H1 (cell line): ENCODE measurements at regions not wholly inside any gene's neighbourhood (a gene's known extent, or its start where the extent isn't known, plus 50 kb on each side); places are given as distances from the start of the nearest gene placed in this dataset.

ENCODE experiments used
- CTCF ChIA-PET: fragments of 300-600 bp; sonication (Branson Sonifier 250); formaldehyde crosslinking; loops from one replicate; lab custom pipeline; 2021; ENCODE audit not compliant: partially characterized antibody; lab: Charles Lee
- POLR2A ChIA-PET: fragments of 300-600 bp; sonication (Branson Sonifier 250); formaldehyde crosslinking; loops from one replicate; lab custom pipeline; 2021; ENCODE audit warnings: inconsistent platforms; ENCODE audit not compliant: partially characterized antibody; lab: Charles Lee
- DNase-seq, 2 experiments: peaks; one replicate each; pipeline versions ENCODE4 v3.0.0 to v3.0.0-alpha.2; 2010 to 2022; ENCODE audit warnings: low spot score in 2 of 2, low read depth in 1 of 2, mixed read lengths in 1 of 2
- FAIRE-seq: peaks from 2 replicates; lab custom pipeline; 2011; peaks lifted over from hg19 to GRCh38; lab: Jason Lieb, UNC
- H2AFZ ChIP-seq: 2 replicates; pipeline ENCODE4 v1.8.1; 2012; ENCODE audit warnings: low read length, inconsistent platforms
- H2AK5ac ChIP-seq: 2 replicates; pipeline ENCODE4 v1.6.1; 2013; ENCODE audit warnings: low read depth, low read length
- H2BK120ac ChIP-seq: replicated peaks from 2 replicates; pipeline ENCODE3; 2013; ENCODE audit warnings: low read depth, low read length, inconsistent platforms
- H2BK12ac ChIP-seq: 2 replicates; pipeline ENCODE4 v1.6.1; 2013; ENCODE audit warnings: low read depth, low read length
- H2BK15ac ChIP-seq: 2 replicates; pipeline ENCODE4 v1.6.1; 2013; ENCODE audit warnings: low read length
- H2BK20ac ChIP-seq: 2 replicates; pipeline ENCODE4 v1.6.1; 2013; ENCODE audit warnings: low read length
- H2BK5ac ChIP-seq: 2 replicates; pipeline ENCODE4 v1.6.1; 2013; ENCODE audit warnings: low read depth, low read length
- H3K14ac ChIP-seq: 2 replicates; pipeline ENCODE4 v1.6.1; 2013; ENCODE audit warnings: inconsistent platforms; ENCODE audit not compliant: insufficient read length
- H3K18ac ChIP-seq: 2 replicates; pipeline ENCODE4 v1.6.1; 2013; ENCODE audit warnings: low read length; ENCODE audit errors: extremely low read depth
- H3K23ac ChIP-seq: 2 replicates; pipeline ENCODE4 v1.6.1; 2013; ENCODE audit warnings: inconsistent platforms; ENCODE audit not compliant: insufficient read length
- H3K23me2 ChIP-seq: 2 replicates; pipeline ENCODE4 v1.6.1; 2013; ENCODE audit warnings: low read depth, low read length
- H3K27ac ChIP-seq: 2 replicates; pipeline ENCODE4 v1.6.1; 2011; ENCODE audit warnings: low read depth, low read length, inconsistent platforms
- H3K27me3 ChIP-seq, 4 experiments: replicated peaks in 1 of 4; 1 replicate in 1 of 4; 2 replicates in 3 of 4; pipeline versions ENCODE4 v1.6.1 to v1.8.1; 2011 to 2013; ENCODE audit warnings: low read length in 3 of 4, mild to moderate bottlenecking in 3 of 4, inconsistent platforms in 2 of 4, mixed read lengths in 2 of 4, moderate library complexity in 1 of 4; ENCODE audit not compliant: control insufficient read depth in 3 of 4, insufficient read depth in 3 of 4; ENCODE audit errors: extremely low read depth in 1 of 4
- H3K36me3 ChIP-seq, 4 experiments: 2 replicates each; pipeline versions ENCODE4 v1.6.1 to v1.8.1; 2011 to 2013; ENCODE audit warnings: mild to moderate bottlenecking in 4 of 4, low read length in 3 of 4, moderate library complexity in 2 of 4, control low read depth in 1 of 4, inconsistent platforms in 1 of 4; ENCODE audit not compliant: insufficient read depth in 4 of 4, control insufficient read depth in 2 of 4
- H3K4ac ChIP-seq: replicated peaks from 2 replicates; pipeline ENCODE3; 2013; ENCODE audit warnings: low read length, low read depth, mixed read lengths, inconsistent platforms; ENCODE audit not compliant: insufficient read length
- H3K4me1 ChIP-seq, 4 experiments: replicated peaks in 1 of 4; 1 replicate in 1 of 4; 2 replicates in 3 of 4; pipeline versions ENCODE4 v1.6.1 to v1.8.1; 2011 to 2013; ENCODE audit warnings: low read length in 3 of 4, inconsistent platforms in 2 of 4, mixed read lengths in 1 of 4; ENCODE audit not compliant: insufficient read depth in 4 of 4, control insufficient read depth in 3 of 4
- H3K4me2 ChIP-seq, 2 experiments: 2 replicates each; pipeline versions ENCODE4 v1.6.1 to v1.8.1; 2011 to 2013; ENCODE audit warnings: low read depth in 2 of 2, low read length in 2 of 2, control low read depth in 1 of 2, inconsistent platforms in 1 of 2, mild to moderate bottlenecking in 1 of 2; ENCODE audit not compliant: insufficient read depth in 1 of 2
- H3K4me3 ChIP-seq, 4 experiments: fragments of 200-600, 300-600 bp in 1 of 4; sonication (generic), shearing (Covaris generic), sonication (Bioruptor Twin) in 1 of 4; 2 replicates each; pipeline versions ENCODE4 v1.5.1 to v1.8.1; 2011 to 2016; ENCODE audit warnings: low read length in 4 of 4, low read depth in 3 of 4, control low read depth in 2 of 4, inconsistent platforms in 2 of 4, mild to moderate bottlenecking in 2 of 4, mixed read lengths in 1 of 4, moderate library complexity in 1 of 4; ENCODE audit not compliant: insufficient read depth in 2 of 4; ENCODE audit errors: extremely low read depth in 1 of 4
- H3K56ac ChIP-seq: replicated peaks from 2 replicates; pipeline ENCODE3; 2013; ENCODE audit warnings: low read depth, mild to moderate bottlenecking, mixed read lengths, low read length, inconsistent platforms; ENCODE audit not compliant: insufficient read length
- H3K79me1 ChIP-seq: 2 replicates; pipeline ENCODE4 v1.6.1; 2013; ENCODE audit warnings: low read depth, low read length, control low read depth
- H3K79me2 ChIP-seq, 2 experiments: 2 replicates each; pipeline versions ENCODE4 v1.6.1 to v1.8.1; 2012 to 2013; ENCODE audit warnings: low read length in 2 of 2, mild to moderate bottlenecking in 2 of 2, inconsistent platforms in 1 of 2; ENCODE audit not compliant: insufficient read depth in 2 of 2, control insufficient read depth in 1 of 2
- H3K9ac ChIP-seq, 4 experiments: replicated peaks in 1 of 4; 1 replicate in 1 of 4; 2 replicates in 3 of 4; pipeline versions ENCODE4 v1.6.1 to v1.8.1; 2011 to 2013; ENCODE audit warnings: low read depth in 3 of 4, low read length in 3 of 4, control low read depth in 2 of 4, mild to moderate bottlenecking in 2 of 4, moderate library complexity in 2 of 4, inconsistent platforms in 1 of 4; ENCODE audit errors: extremely low read depth in 1 of 4
- H3K9me3 ChIP-seq, 2 experiments: 2 replicates each; pipeline versions ENCODE4 v1.6.1 to v1.8.1; 2012 to 2013; ENCODE audit warnings: mild to moderate bottlenecking in 2 of 2, moderate library complexity in 2 of 2, control low read depth in 1 of 2, inconsistent platforms in 1 of 2, low read depth in 1 of 2, low read length in 1 of 2, mixed read lengths in 1 of 2; ENCODE audit not compliant: insufficient read depth in 2 of 2
- H4K20me1 ChIP-seq, 2 experiments: replicated peaks in 1 of 2; 2 replicates each; pipeline versions ENCODE3 to v1.8.1; 2011 to 2013; ENCODE audit warnings: inconsistent platforms in 2 of 2, low read length in 2 of 2, mild to moderate bottlenecking in 1 of 2; ENCODE audit not compliant: insufficient read depth in 2 of 2, control insufficient read depth in 1 of 2
- H4K5ac ChIP-seq: 2 replicates; pipeline ENCODE4 v1.6.1; 2013; ENCODE audit warnings: low read length, low read depth, mixed read lengths, inconsistent platforms; ENCODE audit not compliant: insufficient read length
- H4K8ac ChIP-seq: 2 replicates; pipeline ENCODE4 v1.8.0; 2013; ENCODE audit warnings: mild to moderate bottlenecking, moderate library complexity, low read length, inconsistent platforms; ENCODE audit not compliant: insufficient read depth; ENCODE audit errors: extremely low read depth
- H4K91ac ChIP-seq: replicated peaks from 2 replicates; pipeline ENCODE3; 2013; ENCODE audit warnings: low read length, mixed read lengths, inconsistent platforms; ENCODE audit not compliant: insufficient read length
- CHD2 ChIP-seq: IDR thresholded peaks from 2 replicates; pipeline ENCODE4 v1.6.1; 2012; ENCODE audit warnings: low read length, improper control_type of control experiment
- NANOG ChIP-seq: IDR thresholded peaks from 2 replicates; pipeline ENCODE4 v1.6.1; 2011; ENCODE audit warnings: low read length, low read depth, mild to moderate bottlenecking, inconsistent platforms; ENCODE audit not compliant: insufficient read depth, poor library complexity, severe bottlenecking
- WGBS, 2 experiments: shearing (Covaris generic) in 1 of 2; methylation state at CpG; one replicate each; pipeline versions ENCODE4 v1.1.6 to v1.1.7; 2013 to 2015; ENCODE audit warnings: low lambda C conversion rate in 2 of 2, mixed read lengths in 2 of 2, inconsistent platforms in 1 of 2, low coverage in 1 of 2, missing lambda C conversion rate in 1 of 2; ENCODE audit not compliant: insufficient replicate concordance in 2 of 2, insufficient coverage in 1 of 2, insufficient read length in 1 of 2; ENCODE audit errors: extremely low coverage in 1 of 2, missing lambda C conversion rate in 1 of 2; 5-methylcytosine and 5-hydroxymethylcytosine counted together

DNA sequence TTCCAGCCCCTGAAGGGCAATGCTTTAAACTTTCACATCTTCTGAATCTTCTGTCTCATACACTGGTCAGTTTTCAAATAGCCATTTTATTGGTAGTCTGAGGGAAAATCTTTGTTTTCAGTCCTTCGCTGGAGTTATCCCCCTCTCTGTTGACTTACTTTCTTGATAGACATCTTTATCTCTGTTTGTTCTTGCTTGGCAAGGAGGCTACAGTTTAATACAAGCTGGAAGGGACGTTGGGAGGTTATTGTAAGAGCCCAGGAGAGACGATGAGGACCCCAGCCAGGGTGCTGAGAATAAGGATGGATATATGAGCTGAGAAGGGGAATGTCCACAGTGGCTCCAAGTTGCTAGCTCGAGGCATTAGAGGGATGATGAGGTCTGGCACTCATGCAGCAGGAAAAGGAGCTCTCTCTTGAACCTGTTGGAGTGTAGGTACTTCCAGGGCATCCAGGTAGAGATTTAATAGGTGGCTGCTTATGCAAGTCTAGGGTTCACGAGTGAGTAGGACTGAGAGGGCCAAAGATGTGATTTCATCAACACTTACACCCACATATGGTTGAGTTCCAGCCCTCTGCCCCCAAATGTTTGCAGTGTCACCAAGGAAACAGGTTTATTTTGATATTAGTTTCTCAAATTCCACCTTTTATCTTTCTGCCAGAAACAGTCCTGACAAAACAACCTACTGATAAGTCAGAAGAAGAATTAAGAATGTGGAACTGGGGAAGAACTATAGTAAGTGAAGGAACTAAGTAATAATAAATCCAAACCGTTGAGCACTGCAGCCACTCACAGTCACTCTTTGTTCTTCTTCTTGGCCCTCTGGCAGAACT, 237.3 kb upstream of the PROX1 start:
- POLR2A ChIA-PET, result no interaction called here
- Histone ChIP-seq H3K36me3 (no peaks in the 10 kb centered on the region), H2BK12ac (no peak overlapping the region), H4K91ac (no peak overlapping the region), H3K4ac (no peak overlapping the region), H3K9me3 (no peaks in the 10 kb centered on the region; a peak in 1 of 4 replicates), H3K14ac (no peak overlapping the region), H3K18ac (no peak overlapping the region), H3K9ac (no peak overlapping the region), H4K20me1 (no peaks in the 10 kb centered on the region), H2AK5ac (no peak overlapping the region), H3K79me1 (no peaks in the 10 kb centered on the region), H4K5ac (no peak overlapping the region), H3K23ac (no peak overlapping the region), H3K56ac (no peak overlapping the region), H3K27me3 (no peaks in the 10 kb centered on the region), H3K4me1 (no peaks in the 10 kb centered on the region), H2AFZ (no peak overlapping the region), H3K27ac (no peak overlapping the region; the same call in 1 of the 2 replicates), H2BK20ac (no peak overlapping the region), H3K79me2 (no peaks in the 10 kb centered on the region), H2BK120ac (no peak overlapping the region), H3K4me2 (no peak overlapping the region), H3K4me3 (no peak overlapping the region), H2BK5ac (no peak overlapping the region), H2BK15ac (no peak overlapping the region), H4K8ac (no peak overlapping the region), H3K23me2 (peaks cover 2% of the 10 kb centered on the region; the same call in 1 of the 2 replicates)
- no peak for FAIRE-seq
- no peak for DNase-seq
- CTCF ChIA-PET, result interaction anchor here (1.1 kb wide), 1 partner anchor 12 kb away, joined by 3 read pairs; no protein-coding TSS in a partner anchor
- 86% methylated on average over 6 of the region's 6 CpGs; no CpG with 5 or more reads in 1 of the 2 experiments for WGBS, 2 experiments
- TF ChIP-seq NANOG (no peak), CHD2 (no peak)
